HG03103 (cell line): ENCODE measurements at regions not wholly inside any gene's neighbourhood (a gene's known extent, or its start where the extent isn't known, plus 50 kb on each side); places are given as distances from the start of the nearest gene placed in this dataset.
"Not testable (repeated sequence)": the region's sequence is repeated elsewhere in the genome, so short reads cannot be mapped to it uniquely, and the experiment has no call there.

Experiments
- ATAC-seq: cut with Tn5 transposase; IDR thresholded peaks from one replicate; pipeline ENCODE4 v1.9.1; 2021; ENCODE audit warnings: low read depth; ENCODE audit not compliant: unreplicated experiment

DNA sequence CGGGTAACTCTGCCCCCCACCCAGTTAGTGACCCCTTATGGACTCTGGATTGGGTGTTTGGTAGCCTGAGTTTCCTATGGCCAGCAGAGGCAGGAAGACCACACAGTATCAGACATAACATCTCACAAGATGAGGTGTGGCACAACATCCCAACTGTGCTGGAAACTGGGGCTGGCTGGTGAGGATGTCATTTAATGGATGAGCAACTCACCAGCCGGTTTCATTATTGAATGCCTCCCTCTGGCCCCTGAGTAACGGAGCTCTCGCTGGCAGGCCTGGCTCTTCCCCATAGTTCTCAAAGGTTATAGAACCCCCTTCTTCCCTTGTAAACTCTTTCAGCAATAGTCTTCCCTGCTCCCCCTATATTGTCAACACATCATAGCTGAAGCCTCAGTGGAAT, 195.0 kb downstream of the BCL11A start:
- no peak for ATAC-seq

DNA sequence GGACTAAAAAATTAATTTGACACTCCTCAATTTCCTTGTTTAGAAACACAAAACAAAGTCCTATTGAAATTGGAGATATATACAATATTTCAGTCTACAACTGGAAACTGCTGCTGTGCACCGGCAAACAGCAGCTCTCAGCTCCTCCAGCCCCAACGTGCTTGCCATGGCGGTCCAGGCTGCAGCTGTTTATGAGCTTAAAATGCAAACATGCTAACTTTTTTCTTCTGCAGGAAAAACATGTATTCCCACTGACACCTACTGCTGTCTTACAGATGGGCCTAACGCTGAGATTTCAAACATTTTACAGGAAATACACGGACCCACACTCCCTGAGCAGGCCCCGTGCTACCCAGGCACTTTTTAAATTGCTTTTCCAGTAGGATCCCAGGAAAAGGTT, 195.5 kb downstream of the BCL11A start:
- ATAC-seq, result no peak

DNA sequence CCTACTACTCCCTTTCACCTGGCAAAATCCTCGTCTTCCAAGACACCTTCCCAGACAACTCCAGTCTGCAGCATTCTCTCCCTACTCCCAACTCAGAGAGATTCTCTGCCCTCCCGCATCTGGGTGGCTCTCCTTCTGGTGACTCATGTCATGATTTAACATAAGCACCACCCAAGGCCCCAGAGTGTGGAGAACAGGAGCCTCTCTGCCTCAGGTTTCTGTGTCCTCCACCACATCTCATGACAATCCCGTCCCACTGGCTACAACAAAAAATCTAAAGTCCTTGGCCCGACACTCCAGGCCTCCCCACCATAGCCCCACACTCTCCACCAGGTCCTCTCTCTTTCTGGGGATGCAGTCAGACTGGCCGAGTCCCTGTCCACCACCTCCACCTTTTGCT, 197.1 kb downstream of the BCL11A start:
- no peak for ATAC-seq

DNA sequence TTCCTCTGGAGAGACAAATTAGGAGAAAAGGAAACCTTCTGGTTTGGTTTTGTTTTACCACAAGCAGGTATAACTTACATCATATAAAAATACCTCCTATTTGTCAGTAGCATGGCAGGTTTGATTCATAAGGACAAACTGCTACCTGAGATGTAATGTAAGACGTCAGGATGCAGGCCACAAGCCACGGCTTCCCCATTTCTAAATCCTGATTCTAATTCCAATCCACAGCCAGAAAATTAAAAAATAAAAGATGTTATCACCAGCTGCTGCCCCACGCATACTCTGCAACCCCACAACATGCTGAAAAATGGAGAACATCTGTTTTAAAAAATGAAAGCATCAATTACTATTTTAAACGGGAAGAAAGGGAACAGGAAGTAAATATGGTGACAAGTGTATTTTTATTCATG, 197.6 kb downstream of the BCL11A start:
- ATAC-seq, result no peak

GRCh38 chr2:60354713-60355112, 198.7 kb downstream of the BCL11A start:
- no peak for ATAC-seq

GRCh38 chr2:60353863-60354262, 199.6 kb downstream of the BCL11A start:
- ATAC-seq, result peak; percentile 32

GRCh38 chr2:60353406-60353800, 200.1 kb downstream of the BCL11A start:
- ATAC-seq, result peak; percentile 19

DNA sequence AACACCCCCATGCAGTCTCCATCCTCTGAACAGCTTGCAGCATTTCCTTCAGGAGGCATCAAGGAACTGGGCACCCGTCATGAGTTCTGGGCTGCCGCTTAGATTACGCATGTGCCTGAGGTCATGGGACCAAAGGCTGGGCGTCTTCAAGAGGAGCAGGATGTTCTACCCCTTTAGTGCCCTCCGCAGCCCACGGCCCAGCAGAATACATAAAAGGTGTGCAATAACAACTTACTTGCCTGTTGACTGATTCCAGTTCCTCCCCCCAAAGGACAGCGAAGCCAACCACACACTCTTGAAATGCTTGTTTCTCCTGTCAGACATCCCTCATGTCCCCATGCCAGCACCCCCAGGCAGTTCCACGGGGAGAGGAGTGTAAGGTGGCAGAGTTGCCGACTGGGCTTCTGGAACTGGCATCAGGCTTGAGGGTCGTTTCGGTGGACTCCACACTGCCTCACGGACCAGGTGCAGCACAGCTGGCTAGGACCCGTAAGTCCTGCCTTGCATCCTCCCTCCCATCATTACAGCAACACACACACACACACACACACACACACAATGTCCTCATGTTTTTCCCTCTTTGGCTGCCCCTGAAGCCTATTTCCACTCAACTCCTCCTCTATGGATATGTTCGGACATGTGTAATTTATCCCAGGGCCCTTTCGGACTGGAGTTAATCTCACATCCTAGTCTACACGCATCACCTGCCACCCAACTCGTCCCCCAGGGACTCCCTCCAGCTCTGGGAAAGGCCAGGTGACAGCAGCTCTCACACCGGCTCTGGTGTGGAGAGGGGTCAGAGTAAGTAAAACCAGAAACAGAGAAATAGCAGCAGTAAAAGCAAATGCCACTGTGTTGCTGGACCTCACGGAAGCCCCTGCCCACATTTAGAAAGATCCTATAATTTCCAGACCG, 200.7 kb downstream of the BCL11A start:
- no peak for ATAC-seq

DNA sequence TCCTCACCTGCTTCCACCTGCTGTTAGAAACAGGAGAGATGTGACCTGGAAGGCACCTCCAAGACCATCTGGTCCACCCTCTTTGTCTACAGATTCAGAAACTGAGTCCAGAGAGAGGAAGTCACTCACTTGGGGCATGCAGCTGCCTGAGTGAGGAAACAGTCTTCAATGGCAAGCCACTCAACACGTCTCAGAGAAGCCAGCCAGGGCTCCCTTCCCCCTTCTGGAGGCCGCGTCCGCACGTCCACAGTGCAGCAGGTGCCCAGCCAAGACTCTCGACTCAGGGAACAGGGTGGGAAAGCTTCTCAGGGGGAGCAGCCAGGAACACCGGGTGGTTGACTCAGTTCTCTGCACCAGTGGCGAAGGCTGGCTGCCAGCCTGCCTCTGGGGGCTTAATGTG, 201.7 kb downstream of the BCL11A start:
- no peak for ATAC-seq

DNA sequence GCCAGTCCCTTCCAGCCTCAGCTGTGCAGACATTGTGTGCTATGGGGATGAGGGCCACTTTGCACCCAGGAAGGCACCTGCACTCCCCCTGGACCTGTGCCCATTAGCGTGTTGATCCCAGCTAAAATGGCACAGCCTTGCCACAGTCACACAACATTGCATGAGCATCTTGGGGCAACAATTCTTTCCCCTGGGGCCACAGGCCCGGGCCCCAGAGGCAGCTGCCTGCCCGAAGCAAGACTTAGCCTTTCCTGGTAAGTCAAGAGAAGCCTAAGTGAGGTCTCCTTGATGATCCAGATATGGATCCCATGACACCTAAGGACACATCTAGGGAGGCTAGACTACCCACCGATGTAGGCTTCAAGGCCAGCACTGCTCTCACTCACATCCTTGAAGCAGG, 202.1 kb downstream of the BCL11A start:
- ATAC-seq, result no peak

DNA sequence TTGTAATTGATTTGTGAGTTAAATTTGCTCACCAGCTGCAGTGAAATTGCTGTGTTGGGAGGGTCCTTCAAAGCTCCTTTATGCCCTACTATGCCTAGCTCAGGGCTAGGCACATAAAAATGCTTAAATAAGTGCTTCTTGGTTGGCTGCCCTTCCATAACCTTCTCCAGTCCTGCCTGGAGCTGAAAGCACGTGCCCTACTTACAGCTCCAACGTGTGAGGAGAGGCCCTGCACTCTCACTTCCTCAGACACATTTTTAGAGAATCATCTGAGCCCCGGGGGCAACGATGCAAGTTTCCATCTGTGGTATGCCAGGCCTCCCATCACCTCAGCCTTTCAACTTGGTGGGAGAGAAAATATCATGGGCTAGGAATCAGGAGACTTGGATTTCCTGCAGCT, 202.7 kb downstream of the BCL11A start:
- ATAC-seq, result no peak

GRCh38 chr2:60347781-60348180, 205.7 kb downstream of the BCL11A start:
- no peak for ATAC-seq

DNA sequence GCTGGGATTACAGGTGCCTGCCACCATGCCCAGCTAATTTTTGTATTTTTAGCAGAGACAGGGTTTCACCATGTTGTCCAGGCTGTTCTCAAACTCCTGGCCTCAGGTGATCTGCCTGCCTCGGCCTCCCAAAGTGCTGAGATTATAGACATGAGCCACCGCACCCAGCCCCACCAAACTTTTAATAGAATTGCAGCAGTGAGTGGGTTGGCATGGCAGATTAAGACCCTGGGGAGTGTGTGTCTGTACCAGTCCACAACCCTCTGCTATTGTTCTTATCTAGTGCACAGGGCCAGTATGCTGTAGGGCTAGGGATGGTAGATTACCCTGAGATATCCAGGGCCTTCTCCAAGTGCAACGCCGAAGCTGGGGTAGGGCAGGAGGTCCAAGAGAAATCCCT, 211.0 kb downstream of the BCL11A start:
- ATAC-seq, result not testable (repeated sequence)

GRCh38 chr2:60341151-60341550, 212.3 kb downstream of the BCL11A start:
- no peak for ATAC-seq

DNA sequence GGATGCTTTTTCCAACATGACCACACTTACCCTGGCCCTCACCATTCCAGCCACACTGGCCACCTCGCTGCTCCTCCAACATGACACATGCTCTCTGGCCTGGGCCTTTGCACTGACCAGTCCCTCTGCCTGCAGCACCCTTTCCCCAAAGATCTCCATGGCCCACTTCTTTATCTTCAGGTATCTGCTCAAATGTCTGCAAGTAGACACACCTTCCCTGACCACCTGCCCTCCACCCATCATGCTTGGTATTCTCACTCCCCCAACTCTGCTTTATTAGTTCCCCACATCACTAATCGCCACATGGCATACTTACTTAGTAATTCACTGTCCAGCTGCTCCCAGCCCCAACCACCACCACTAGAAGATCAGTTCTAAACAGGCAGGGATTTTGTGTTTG, 214.2 kb downstream of the BCL11A start:
- ATAC-seq, result no peak

DNA sequence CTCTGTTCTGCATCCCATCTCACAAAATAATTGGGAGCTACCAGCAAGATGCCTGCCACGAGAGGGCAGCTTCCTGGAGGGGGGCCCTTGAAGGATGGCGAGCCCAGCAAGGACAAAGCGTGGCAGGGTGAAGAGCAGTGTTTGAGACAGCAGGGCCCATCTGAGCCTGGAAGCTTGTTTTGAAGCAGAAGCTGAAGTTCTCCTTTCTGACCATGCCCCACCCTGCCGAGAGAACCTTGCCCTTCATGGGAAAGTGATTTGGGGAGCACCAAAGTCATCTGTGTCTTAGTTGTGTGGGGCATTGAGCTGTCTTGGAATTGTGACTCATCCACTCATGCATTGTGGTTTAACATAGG, 216.3 kb downstream of the BCL11A start:
- ATAC-seq, result no peak

GRCh38 chr2:60336442-60337141, 216.9 kb downstream of the BCL11A start:
- ATAC-seq, result no peak

DNA sequence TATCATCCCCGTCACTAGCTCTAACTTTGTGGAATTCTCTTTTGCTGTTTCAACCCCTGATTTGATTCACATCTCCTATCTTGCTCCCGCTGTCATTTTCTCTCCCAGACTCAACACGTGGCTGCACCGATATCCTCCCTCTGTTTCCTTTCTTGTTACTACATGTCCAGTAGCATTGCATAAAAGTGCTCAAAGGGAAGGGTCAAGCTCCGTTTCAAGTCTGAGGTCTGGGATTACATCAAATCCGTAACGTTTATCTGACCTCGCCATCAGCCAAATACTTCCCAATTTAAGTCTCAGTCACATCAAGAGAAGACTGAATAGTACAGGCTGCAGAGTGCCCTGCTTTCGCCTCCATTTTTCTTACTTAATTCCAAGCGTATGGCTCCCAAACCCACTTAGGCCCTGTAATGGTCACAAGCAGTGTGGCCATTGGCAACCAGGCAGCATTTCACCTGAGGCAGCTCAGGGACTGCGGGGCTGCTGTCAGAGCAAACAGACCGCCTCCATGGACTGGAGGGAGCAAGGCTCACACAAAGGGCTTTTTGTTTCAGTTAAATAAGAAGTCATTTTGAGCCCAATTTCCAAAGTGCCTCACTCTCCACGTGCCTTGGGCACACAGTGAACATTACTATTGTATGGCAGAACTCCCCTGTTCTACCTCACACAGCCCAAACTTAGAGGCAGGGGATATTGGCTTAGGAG, 217.8 kb downstream of the BCL11A start:
- no peak for ATAC-seq

- no peak for ATAC-seq
These were observed 218.8 kb downstream of the BCL11A start for GRCh38 chr2:60334610-60335009.

GRCh38 chr2:60333264-60333663, 220.2 kb downstream of the BCL11A start:
- no peak for ATAC-seq

DNA sequence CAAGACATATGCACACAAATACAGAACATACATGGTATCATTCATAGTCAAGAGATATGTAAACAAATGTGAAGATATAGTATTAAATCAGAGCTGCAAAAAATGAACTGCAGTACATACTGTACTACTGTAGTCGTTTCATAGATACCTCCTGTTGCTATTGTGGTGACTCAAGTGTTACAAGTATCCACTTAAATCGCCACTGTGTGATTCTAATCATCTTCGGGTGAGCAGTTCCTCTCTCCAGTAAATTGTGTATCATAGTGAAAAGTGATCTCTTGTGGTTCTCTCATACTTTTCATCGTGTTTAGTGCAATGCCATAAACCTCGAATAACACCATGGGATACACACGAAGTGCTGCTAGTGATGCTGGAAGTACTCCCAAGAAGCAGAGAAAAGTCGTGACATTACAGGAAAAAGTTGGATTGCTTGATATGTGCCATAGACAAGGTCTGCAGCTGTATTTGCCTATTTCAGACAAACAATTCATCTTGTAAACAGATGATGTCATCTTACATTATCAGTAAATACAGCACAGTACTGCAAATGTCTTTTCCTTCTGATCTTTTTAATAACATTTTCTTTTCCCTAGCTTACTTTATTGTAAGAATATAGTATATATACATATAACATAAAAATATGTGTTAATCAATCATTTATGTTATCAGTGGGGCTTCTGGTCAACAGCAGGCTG, 222.2 kb downstream of the BCL11A start:
- no peak for ATAC-seq
